NB4 (cell line): ENCODE measurements at regions not wholly inside any gene's neighbourhood (a gene's known extent, or its start where the extent isn't known, plus 50 kb on each side); places are given as distances from the start of the nearest gene placed in this dataset.

Experiments
- MAX ChIP-seq: IDR thresholded peaks from 2 replicates; pipeline ENCODE4 v1.6.1; 2011; ENCODE audit warnings: low read depth, low read length
- MYC ChIP-seq: IDR thresholded peaks from 2 replicates; pipeline ENCODE4 v1.6.1; 2011; ENCODE audit warnings: low read depth, low read length
- POLR2A ChIP-seq: IDR thresholded peaks from 2 replicates; pipeline ENCODE4 v1.6.1; 2011; ENCODE audit warnings: mild to moderate bottlenecking; ENCODE audit not compliant: insufficient read length; ENCODE audit errors: extremely low read depth
- TF ChIP-seq, protein P1 (sequence below): IDR thresholded peaks from one replicate; pipeline ENCODE4 v1.5.1; 2012; ENCODE audit warnings: low read depth, low read length

GRCh38 chr3:76815561-76815960 lies 224.3 kb upstream of the ROBO2 start:
- TF ChIP-seq, protein P1, sequence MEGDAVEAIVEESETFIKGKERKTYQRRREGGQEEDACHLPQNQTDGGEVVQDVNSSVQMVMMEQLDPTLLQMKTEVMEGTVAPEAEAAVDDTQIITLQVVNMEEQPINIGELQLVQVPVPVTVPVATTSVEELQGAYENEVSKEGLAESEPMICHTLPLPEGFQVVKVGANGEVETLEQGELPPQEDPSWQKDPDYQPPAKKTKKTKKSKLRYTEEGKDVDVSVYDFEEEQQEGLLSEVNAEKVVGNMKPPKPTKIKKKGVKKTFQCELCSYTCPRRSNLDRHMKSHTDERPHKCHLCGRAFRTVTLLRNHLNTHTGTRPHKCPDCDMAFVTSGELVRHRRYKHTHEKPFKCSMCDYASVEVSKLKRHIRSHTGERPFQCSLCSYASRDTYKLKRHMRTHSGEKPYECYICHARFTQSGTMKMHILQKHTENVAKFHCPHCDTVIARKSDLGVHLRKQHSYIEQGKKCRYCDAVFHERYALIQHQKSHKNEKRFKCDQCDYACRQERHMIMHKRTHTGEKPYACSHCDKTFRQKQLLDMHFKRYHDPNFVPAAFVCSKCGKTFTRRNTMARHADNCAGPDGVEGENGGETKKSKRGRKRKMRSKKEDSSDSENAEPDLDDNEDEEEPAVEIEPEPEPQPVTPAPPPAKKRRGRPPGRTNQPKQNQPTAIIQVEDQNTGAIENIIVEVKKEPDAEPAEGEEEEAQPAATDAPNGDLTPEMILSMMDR: no peak
- TF ChIP-seq POLR2A (no peak), MAX (no peak), MYC (no peak)
